ENCODE measurements at regions not wholly inside any gene's neighbourhood (a gene's known extent, or its start where the extent isn't known, plus 50 kb on each side); places are given as distances from the start of the nearest gene placed in this dataset.

DNA sequence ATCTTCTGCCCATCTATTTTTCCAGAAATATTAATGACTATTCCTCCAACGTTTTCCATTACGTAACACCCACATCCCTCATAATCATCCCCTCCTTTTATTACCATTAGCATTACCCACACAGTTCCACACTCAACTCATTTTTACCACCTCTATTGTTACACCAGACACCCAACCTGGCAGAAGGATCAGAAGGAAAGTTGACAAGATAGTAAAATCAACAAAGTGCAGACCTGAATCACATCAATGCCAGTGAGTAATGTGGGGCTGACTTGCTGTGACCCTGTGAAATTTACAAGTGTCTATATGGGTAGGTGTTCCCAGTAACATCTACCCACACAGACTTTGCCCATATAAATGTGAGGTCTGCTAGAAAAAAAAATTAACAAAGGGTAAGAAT lies 568.2 kb downstream of the MAFB start:
- H3K27ac ChIP-seq (ENCODE audit: low read length): no peak overlapping the region
- H3K4me1 ChIP-seq (ENCODE audit: control insufficient read depth, low read depth, low read length): no peaks in the 10 kb centered on the region
- H3K9me3 ChIP-seq (ENCODE audit: control insufficient read depth, low read depth, low read length): no peaks in the 10 kb centered on the region
- H3K27me3 ChIP-seq (ENCODE audit: control insufficient read depth, insufficient read depth, low read length): no peaks in the 10 kb centered on the region
- no peaks in the 10 kb centered on the region for H3K36me3 ChIP-seq (ENCODE audit: control insufficient read depth, low read depth, low read length)
- no peak overlapping the region for H3K9ac ChIP-seq (ENCODE audit: low read length)
- H3K4me3 ChIP-seq (ENCODE audit: low read length): no peak overlapping the region

DNA sequence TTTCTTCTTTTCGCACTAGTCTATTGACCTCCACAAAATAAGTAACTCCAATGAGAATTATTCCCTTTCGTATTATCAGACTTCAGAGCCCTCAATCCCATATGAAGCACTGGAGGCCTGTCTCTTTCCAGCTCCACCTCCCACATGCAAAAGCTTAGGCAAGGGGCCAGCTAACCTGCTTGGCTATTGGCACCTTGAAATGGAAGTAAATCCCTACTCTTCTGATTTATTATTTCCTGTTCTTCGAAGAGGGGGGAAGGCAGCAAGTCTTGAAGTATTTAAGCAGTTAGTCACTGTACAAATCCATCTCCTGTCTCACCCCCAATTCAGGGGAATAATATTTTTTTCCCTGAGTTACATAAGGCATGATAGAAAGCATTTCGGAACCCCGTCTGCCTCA lies 577.8 kb downstream of the MAFB start:
- Histone ChIP-seq H3K27ac (ENCODE audit: low read length) (no peak overlapping the region), H3K36me3 (ENCODE audit: control insufficient read depth, low read depth, low read length) (no peaks in the 10 kb centered on the region), H3K4me3 (ENCODE audit: low read length) (no peak overlapping the region)

DNA sequence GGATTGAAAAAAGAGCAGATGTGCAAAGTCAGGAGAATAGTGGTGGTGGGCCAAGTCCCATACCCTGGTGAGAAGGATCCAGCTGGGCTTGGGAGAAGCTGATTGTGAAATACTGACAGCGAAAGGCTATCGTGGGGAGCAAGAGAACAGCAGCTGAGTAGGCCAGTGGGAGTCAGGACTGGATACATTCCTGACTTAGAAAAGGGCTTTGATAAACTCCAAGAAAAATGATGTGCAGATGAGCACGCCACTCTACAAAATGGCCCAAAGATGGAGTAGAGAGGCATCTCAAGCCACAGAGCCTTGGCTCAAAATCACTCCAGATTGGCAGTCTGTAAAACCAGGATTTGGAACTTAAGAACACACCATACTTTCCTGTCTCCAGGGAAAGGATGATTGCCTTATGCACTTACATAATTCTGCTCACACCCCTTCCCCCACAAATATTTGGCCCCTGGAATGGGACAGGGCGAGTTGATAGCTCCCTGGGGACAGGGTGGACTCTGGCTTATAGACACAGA lies 578.7 kb downstream of the MAFB start:
- Histone ChIP-seq H3K9me3 (ENCODE audit: control insufficient read depth, low read depth, low read length) (no peaks in the 10 kb centered on the region), H3K4me1 (ENCODE audit: control insufficient read depth, low read depth, low read length) (no peaks in the 10 kb centered on the region), H3K4me3 (ENCODE audit: low read length) (no peak overlapping the region), H3K36me3 (ENCODE audit: control insufficient read depth, low read depth, low read length) (no peaks in the 10 kb centered on the region), H3K27ac (ENCODE audit: low read length) (no peak overlapping the region), H3K27me3 (ENCODE audit: control insufficient read depth, insufficient read depth, low read length) (no peaks in the 10 kb centered on the region), H3K9ac (ENCODE audit: low read length) (no peak overlapping the region)

More for the DNA sequence above, 577.8 kb downstream of the MAFB start:
- no peaks in the 10 kb centered on the region for H3K27me3 ChIP-seq (ENCODE audit: control insufficient read depth, insufficient read depth, low read length)
- no peaks in the 10 kb centered on the region for H3K9me3 ChIP-seq (ENCODE audit: control insufficient read depth, low read depth, low read length)
- no peak overlapping the region for H3K9ac ChIP-seq (ENCODE audit: low read length)
- H3K4me1 ChIP-seq (ENCODE audit: control insufficient read depth, low read depth, low read length): no peaks in the 10 kb centered on the region

DNA sequence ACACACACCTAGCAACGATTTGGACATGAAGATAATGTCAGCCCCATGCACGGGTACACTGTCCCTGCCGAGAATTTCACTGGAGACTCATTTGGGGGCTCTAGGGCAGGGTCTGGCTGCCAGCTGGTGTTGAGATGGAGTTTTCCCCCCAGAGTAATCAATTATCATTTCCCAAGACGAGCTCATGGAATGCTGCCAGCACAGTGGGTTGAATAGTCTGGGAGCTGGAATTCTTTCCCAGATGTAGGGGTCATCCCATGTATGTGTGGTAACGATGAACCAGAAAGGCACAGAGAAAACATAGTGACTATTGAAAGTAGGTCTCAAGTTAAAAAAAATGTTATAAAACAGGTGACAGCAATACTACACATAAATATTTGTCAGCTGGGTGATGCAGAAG lies 579.9 kb downstream of the MAFB start:
- H3K9me3 ChIP-seq (ENCODE audit: control insufficient read depth, low read depth, low read length): no peaks in the 10 kb centered on the region
- H3K4me1 ChIP-seq (ENCODE audit: control insufficient read depth, low read depth, low read length): no peaks in the 10 kb centered on the region
- no peak overlapping the region for H3K4me3 ChIP-seq (ENCODE audit: low read length)
- no peak overlapping the region for H3K9ac ChIP-seq (ENCODE audit: low read length)
- no peak overlapping the region for H3K27ac ChIP-seq (ENCODE audit: low read length)
- no peaks in the 10 kb centered on the region for H3K36me3 ChIP-seq (ENCODE audit: control insufficient read depth, low read depth, low read length)
- H3K27me3 ChIP-seq (ENCODE audit: control insufficient read depth, insufficient read depth, low read length): no peaks in the 10 kb centered on the region

DNA sequence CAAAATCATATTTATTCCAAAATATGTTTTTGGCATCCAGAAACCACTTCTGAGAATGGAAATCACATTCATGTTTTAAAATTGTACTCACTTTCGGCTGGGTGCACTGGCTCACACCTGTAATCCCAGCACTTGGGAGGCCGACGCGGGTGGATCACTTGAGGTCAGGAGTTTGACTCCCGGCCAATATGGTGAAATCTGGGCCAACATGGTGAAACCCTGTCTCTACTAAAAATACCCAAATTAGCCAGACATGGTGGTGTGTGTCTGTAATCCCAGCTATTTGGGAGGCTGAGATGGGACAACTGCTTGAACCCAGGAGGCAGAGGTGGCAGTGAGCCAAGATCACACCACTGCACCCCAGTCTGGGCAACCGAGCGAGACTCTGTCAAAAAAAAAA lies 580.7 kb downstream of the MAFB start:
- no peak overlapping the region for H3K9ac ChIP-seq (ENCODE audit: low read length)
- no peak overlapping the region for H3K4me3 ChIP-seq (ENCODE audit: low read length)
- no peaks in the 10 kb centered on the region for H3K27me3 ChIP-seq (ENCODE audit: control insufficient read depth, insufficient read depth, low read length)
- H3K9me3 ChIP-seq (ENCODE audit: control insufficient read depth, low read depth, low read length): no peaks in the 10 kb centered on the region
- H3K4me1 ChIP-seq (ENCODE audit: control insufficient read depth, low read depth, low read length): no peaks in the 10 kb centered on the region
- H3K36me3 ChIP-seq (ENCODE audit: control insufficient read depth, low read depth, low read length): no peaks in the 10 kb centered on the region
- H3K27ac ChIP-seq (ENCODE audit: low read length): no peak overlapping the region

DNA sequence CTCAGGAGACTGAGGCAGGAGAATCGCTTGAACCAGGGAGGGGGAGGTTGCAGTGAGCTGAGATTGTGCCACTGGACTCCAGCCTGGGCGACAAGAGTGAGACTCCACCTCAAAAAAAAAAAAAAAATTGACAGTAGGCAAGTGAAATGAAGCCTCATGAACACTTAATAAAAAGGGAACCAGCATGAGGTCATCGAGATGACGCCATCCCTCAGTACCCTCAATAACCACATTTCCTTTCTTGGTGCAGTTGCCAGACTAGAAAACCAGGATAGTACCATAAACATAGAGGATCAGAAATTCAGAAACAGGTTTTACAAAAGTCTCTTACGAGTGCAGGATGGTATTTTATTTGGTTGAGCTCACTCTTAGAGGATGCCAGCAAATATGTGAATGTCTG lies 584.1 kb downstream of the MAFB start:
- Histone ChIP-seq H3K36me3 (ENCODE audit: control insufficient read depth, low read depth, low read length) (no peaks in the 10 kb centered on the region), H3K9ac (ENCODE audit: low read length) (no peak overlapping the region), H3K4me3 (ENCODE audit: low read length) (no peak overlapping the region), H3K27ac (ENCODE audit: low read length) (no peak overlapping the region), H3K4me1 (ENCODE audit: control insufficient read depth, low read depth, low read length) (no peaks in the 10 kb centered on the region), H3K9me3 (ENCODE audit: control insufficient read depth, low read depth, low read length) (no peaks in the 10 kb centered on the region), H3K27me3 (ENCODE audit: control insufficient read depth, insufficient read depth, low read length) (no peaks in the 10 kb centered on the region)

DNA sequence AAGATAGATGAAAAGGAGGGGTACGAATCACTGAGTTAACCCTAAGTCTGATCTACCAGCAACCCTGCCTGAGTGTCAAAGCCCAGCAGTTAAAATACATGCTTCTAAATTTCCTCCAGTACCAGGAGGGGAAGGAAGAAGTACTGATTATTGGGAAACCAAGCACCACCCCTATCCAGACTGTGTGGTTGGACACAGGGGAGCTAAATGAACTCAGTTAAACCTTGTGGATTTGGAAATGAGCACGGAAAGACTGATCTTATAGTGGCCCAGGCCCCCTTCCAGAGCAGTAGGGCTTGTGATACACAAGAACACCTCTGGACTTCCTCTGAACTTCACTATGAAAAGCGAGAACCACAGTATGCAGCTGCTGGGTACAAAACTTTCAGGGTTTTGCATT lies 585.6 kb downstream of the MAFB start:
- Histone ChIP-seq H3K9me3 (ENCODE audit: control insufficient read depth, low read depth, low read length) (no peaks in the 10 kb centered on the region), H3K4me1 (ENCODE audit: control insufficient read depth, low read depth, low read length) (no peaks in the 10 kb centered on the region), H3K27ac (ENCODE audit: low read length) (no peak overlapping the region), H3K4me3 (ENCODE audit: low read length) (no peak overlapping the region), H3K27me3 (ENCODE audit: control insufficient read depth, insufficient read depth, low read length) (no peaks in the 10 kb centered on the region), H3K9ac (ENCODE audit: low read length) (no peak overlapping the region), H3K36me3 (ENCODE audit: control insufficient read depth, low read depth, low read length) (no peaks in the 10 kb centered on the region)

DNA sequence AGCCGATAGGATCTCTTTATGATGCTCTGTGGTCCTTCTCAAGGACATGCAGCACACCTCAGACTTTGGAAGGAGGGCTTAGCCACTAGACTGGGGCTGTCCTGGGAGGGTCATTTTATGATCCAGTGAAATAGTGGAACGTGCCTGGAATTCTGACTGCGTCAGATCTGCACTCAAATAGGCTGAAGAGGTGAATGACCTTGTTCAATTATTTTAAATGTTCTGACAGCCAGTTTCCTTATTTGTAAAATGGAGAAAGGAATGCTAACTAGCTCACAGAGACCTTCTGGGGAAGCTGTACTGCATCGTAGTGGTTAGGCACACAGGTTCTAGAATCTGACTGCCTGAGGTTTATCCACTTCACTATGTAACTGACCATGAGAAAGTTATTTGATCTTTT lies 587.5 kb downstream of the MAFB start:
- H3K27ac ChIP-seq (ENCODE audit: low read length): no peak overlapping the region
- H3K36me3 ChIP-seq (ENCODE audit: control insufficient read depth, low read depth, low read length): no peaks in the 10 kb centered on the region
- H3K9ac ChIP-seq (ENCODE audit: low read length): no peak overlapping the region
- no peak overlapping the region for H3K4me3 ChIP-seq (ENCODE audit: low read length)
- no peaks in the 10 kb centered on the region for H3K9me3 ChIP-seq (ENCODE audit: control insufficient read depth, low read depth, low read length)
- no peaks in the 10 kb centered on the region for H3K4me1 ChIP-seq (ENCODE audit: control insufficient read depth, low read depth, low read length)
- no peaks in the 10 kb centered on the region for H3K27me3 ChIP-seq (ENCODE audit: control insufficient read depth, insufficient read depth, low read length)

DNA sequence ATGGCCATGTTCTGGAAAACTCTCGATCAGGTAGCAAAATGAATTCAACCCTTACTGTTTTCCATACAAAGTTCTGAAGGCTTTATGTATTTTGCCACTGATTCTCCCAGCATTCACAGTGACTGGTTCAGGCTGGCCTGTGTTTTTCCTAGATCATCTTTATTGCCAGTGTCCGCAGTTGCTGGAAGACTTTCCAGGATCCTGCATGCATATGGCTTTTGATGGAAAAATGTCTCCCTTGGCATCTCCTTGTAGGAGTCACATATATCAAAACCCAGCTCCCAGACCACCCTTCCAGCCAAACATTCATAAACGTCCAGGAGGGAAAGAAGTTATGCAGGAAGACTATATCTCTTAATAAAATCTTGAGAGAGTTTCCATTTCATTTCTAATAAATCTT lies 588.8 kb downstream of the MAFB start:
- no peaks in the 10 kb centered on the region for H3K4me1 ChIP-seq (ENCODE audit: control insufficient read depth, low read depth, low read length)
- no peaks in the 10 kb centered on the region for H3K9me3 ChIP-seq (ENCODE audit: control insufficient read depth, low read depth, low read length)
- H3K4me3 ChIP-seq (ENCODE audit: low read length): no peak overlapping the region
- H3K9ac ChIP-seq (ENCODE audit: low read length): no peak overlapping the region
- no peaks in the 10 kb centered on the region for H3K36me3 ChIP-seq (ENCODE audit: control insufficient read depth, low read depth, low read length)
- H3K27me3 ChIP-seq (ENCODE audit: control insufficient read depth, insufficient read depth, low read length): no peaks in the 10 kb centered on the region
- H3K27ac ChIP-seq (ENCODE audit: low read length): no peak overlapping the region

DNA sequence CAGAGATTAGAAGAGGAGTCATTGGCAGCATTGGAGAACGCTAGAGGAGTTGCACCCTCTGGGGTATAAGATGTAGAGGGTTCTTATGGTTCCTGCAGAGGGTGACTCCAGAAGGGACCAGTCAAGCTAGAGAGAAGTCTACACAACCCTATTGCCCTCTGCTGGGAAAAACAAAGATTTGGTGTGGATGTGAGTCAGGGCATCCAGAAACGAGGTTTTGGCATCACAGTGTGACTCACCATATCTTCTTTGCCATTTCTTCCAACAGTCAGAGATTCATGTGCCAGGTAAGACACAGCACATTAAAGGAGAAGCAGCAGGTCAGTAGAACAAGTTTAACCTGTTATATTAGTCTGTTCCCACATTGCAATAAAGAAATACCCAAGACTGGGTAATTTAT lies 598.8 kb downstream of the MAFB start:
- no peak overlapping the region for H3K27ac ChIP-seq (ENCODE audit: low read length)
- no peaks in the 10 kb centered on the region for H3K4me1 ChIP-seq (ENCODE audit: control insufficient read depth, low read depth, low read length)
- no peak overlapping the region for H3K9ac ChIP-seq (ENCODE audit: low read length)
- H3K27me3 ChIP-seq (ENCODE audit: control insufficient read depth, insufficient read depth, low read length): no peaks in the 10 kb centered on the region
- H3K4me3 ChIP-seq (ENCODE audit: low read length): no peak overlapping the region
- peaks cover 3% of the 10 kb centered on the region for H3K9me3 ChIP-seq (ENCODE audit: control insufficient read depth, low read depth, low read length)
- no peaks in the 10 kb centered on the region for H3K36me3 ChIP-seq (ENCODE audit: control insufficient read depth, low read depth, low read length)

DNA sequence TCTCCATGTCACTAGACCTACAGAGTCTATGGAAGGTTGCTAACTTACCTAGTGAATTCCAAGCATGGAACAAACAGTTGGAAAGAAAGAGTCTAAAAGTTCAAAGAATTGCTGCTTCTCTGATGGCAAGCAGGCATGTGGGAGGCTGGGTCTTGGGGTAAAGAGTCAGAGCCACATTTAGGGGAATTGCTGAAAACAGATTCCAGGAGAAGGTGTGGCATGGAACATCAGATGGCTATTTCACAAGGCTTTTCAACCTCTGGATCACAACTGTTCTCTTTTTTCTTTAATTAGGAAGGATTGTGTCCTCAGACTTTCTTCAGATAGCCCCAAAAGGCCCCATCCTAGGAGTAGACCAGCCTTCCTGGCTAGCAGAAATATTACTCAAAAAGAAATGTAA lies 601.5 kb downstream of the MAFB start:
- peaks cover 3% of the 10 kb centered on the region for H3K9me3 ChIP-seq (ENCODE audit: control insufficient read depth, low read depth, low read length)
- H3K4me1 ChIP-seq (ENCODE audit: control insufficient read depth, low read depth, low read length): no peaks in the 10 kb centered on the region
- H3K36me3 ChIP-seq (ENCODE audit: control insufficient read depth, low read depth, low read length): no peaks in the 10 kb centered on the region
- no peaks in the 10 kb centered on the region for H3K27me3 ChIP-seq (ENCODE audit: control insufficient read depth, insufficient read depth, low read length)
- no peak overlapping the region for H3K27ac ChIP-seq (ENCODE audit: low read length)
- H3K4me3 ChIP-seq (ENCODE audit: low read length): no peak overlapping the region
- H3K9ac ChIP-seq (ENCODE audit: low read length): no peak overlapping the region

DNA sequence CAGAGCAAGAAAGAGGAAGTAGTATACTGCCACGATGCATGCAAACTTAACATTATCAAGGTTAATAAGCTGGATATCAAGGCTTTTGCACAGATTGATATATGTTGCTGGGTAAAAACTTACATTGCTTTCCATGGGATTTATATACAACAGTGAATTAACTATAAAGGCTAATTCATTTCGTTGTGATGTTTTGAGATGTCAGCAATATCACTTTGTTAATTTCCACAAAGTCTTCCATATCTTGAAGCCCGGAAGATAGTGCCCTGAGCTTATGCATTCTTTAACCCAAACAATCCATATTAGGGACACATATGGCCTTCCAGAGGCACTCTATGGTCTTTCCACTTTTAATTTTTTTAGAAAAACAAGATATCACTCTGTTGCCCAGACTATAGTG lies 603.5 kb downstream of the MAFB start:
- no peak overlapping the region for H3K4me3 ChIP-seq (ENCODE audit: low read length)
- no peaks in the 10 kb centered on the region for H3K9me3 ChIP-seq (ENCODE audit: control insufficient read depth, low read depth, low read length)
- no peaks in the 10 kb centered on the region for H3K36me3 ChIP-seq (ENCODE audit: control insufficient read depth, low read depth, low read length)
- peaks cover 2% of the 10 kb centered on the region for H3K4me1 ChIP-seq (ENCODE audit: control insufficient read depth, low read depth, low read length)
- H3K9ac ChIP-seq (ENCODE audit: low read length): no peak overlapping the region
- no peak overlapping the region for H3K27ac ChIP-seq (ENCODE audit: low read length)
- H3K27me3 ChIP-seq (ENCODE audit: control insufficient read depth, insufficient read depth, low read length): no peaks in the 10 kb centered on the region
